CD4-positive, alpha-beta T cell (primary cell): ENCODE measurements at regions not wholly inside any gene's neighbourhood (a gene's known extent, or its start where the extent isn't known, plus 50 kb on each side); places are given as distances from the start of the nearest gene placed in this dataset.

Experiments used
- ATAC-seq: fragments of 200-7000 bp; cut with Tn5 transposase; one replicate; pipeline ENCODE4 v1.10.0; 2022; ENCODE audit warnings: mild to moderate bottlenecking; ENCODE audit not compliant: poor library complexity
- CTCF ChIA-PET: fragments of 350-600 bp; sonication (Branson Sonifier 250); formaldehyde crosslinking; loops from one replicate; lab custom pipeline; 2021; ENCODE audit warnings: antibody characterized with exemption, inconsistent platforms; lab: Charles Lee
- POLR2A ChIA-PET: fragments of 350-600 bp; sonication (Branson Sonifier 250); formaldehyde crosslinking; loops from one replicate; lab custom pipeline; 2021; ENCODE audit warnings: antibody characterized with exemption, inconsistent platforms; lab: Charles Lee
- DNase-seq, 14 experiments: peaks; one replicate each; pipeline ENCODE4 v3.0.0-alpha.2; 2013 to 2020; ENCODE audit warnings: mixed read lengths in 2 of 14
- H3K27ac ChIP-seq, 2 donors: one replicate each; pipeline versions ENCODE4 v1.5.1 to v1.7.0; 2013; ENCODE audit warnings: low read length in 2 of 2, low read depth in 1 of 2, mild to moderate bottlenecking in 1 of 2
- H3K27me3 ChIP-seq, 2 experiments: 1 replicate in 1 of 2; 2 replicates in 1 of 2; pipeline versions ENCODE4 v1.6.1 to v1.7.0; 2013; ENCODE audit warnings: low read length in 2 of 2, control low read depth in 1 of 2, mild to moderate bottlenecking in 1 of 2, moderate library complexity in 1 of 2; ENCODE audit not compliant: insufficient read depth in 2 of 2, control insufficient read depth in 1 of 2
- H3K36me3 ChIP-seq: one replicate; pipeline ENCODE4 v1.6.1; 2013; ENCODE audit warnings: low read length, control low read depth; ENCODE audit not compliant: insufficient read depth
- H3K4me1 ChIP-seq: one replicate; pipeline ENCODE4 v1.6.1; 2013; ENCODE audit warnings: low read length, control low read depth; ENCODE audit not compliant: insufficient read depth
- H3K4me3 ChIP-seq: one replicate; pipeline ENCODE4 v1.5.1; 2013; ENCODE audit warnings: mild to moderate bottlenecking, low read length, moderate library complexity
- H3K9me3 ChIP-seq, 2 experiments: 1 replicate in 1 of 2; 2 replicates in 1 of 2; pipeline versions ENCODE4 v1.6.1 to v1.7.0; 2013; ENCODE audit warnings: low read length in 2 of 2, mild to moderate bottlenecking in 2 of 2, control low read depth in 1 of 2, moderate library complexity in 1 of 2; ENCODE audit not compliant: control insufficient read depth in 1 of 2, insufficient read depth in 1 of 2
- H3K27ac Mint-ChIP-seq: one replicate; pipeline ENCODE4 v1.8.0; 2020; ENCODE audit warnings: mixed read lengths
- H3K27me3 Mint-ChIP-seq: one replicate; pipeline ENCODE4 v1.8.0; 2021; ENCODE audit warnings: mixed read lengths
- H3K36me3 Mint-ChIP-seq: one replicate; pipeline ENCODE4 v1.8.0; 2021; ENCODE audit warnings: low read depth, mixed read lengths
- H3K4me1 Mint-ChIP-seq: one replicate; pipeline ENCODE4 v1.8.0; 2021; ENCODE audit warnings: low read depth, mixed read lengths
- H3K4me3 Mint-ChIP-seq: one replicate; pipeline ENCODE4 v1.8.0; 2020; ENCODE audit warnings: mild to moderate bottlenecking, mixed read lengths
- H3K9me3 Mint-ChIP-seq: one replicate; pipeline ENCODE4 v1.8.0; 2020; ENCODE audit warnings: mixed read lengths
- intact Hi-C, 2 experiments: fragments of 100-400 bp; cut with DNase I in 1 of 2; cut with micrococcal nuclease in 1 of 2; formaldehyde crosslinking; loops; one replicate each; pipeline versions ENCODE4 v1.15.1 to v1.9.0; 2023 to 2025; cut with DNase I, micrococcal nuclease
- TF ChIP-seq, protein P1 (sequence below): fragments of 200-600 bp; IDR thresholded peaks from one replicate; pipeline ENCODE4 v1.8.0; 2022; ENCODE audit warnings: antibody characterized with exemption, mild to moderate bottlenecking

DNA sequence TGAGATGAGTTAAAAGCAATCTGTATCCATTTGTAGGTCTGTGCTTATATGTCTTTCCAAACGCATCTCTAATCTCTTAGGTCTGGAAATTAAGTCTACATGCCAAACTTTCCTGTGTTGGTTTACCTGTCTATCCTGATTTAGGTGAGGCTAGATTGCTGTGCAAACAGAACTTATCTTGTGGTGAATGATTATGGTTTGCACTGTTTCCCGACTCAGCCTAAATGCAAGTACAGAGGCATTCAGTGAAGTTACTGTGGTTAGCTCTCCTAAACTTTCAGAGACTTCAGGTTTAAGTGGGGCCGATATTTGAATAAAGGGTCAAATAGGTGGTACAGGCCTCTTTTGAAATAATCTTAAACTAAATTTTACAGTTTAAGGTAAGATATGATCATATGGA is 103.5 kb downstream of the ICOS start:
- H3K36me3 Mint-ChIP-seq = no peaks in the 10 kb centered on the region
- peaks cover 2% of the 10 kb centered on the region for H3K9me3 Mint-ChIP-seq
- CTCF ChIA-PET = no interaction called here

DNA sequence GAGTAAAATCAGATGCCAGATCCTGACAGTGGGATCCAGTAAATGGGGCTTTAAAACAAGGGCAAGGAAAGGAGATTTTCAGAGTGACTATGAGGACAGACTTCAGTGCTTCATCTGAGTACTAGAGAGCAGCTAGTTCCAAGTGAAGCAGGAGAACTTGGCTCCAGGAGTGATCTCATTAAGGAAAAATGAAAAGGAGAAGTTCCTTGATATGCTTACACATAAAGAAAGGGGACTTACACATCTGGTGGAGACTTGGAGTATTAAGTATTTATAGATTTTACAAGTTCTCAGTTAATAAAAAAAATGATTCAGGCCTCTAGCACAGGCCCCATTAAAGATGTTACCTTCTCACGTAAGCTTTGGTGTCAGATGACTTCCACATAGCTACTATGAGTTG is 105.8 kb downstream of the ICOS start:
- intact Hi-C loops = no loop called here
- H3K9me3 ChIP-seq = no peaks in the 10 kb centered on the region
- H3K27me3 ChIP-seq = no peaks in the 10 kb centered on the region
- H3K4me3 ChIP-seq = no peak overlapping the region
- no peak for ATAC-seq
- CTCF ChIA-PET = no interaction called here
- TF ChIP-seq, protein P1, sequence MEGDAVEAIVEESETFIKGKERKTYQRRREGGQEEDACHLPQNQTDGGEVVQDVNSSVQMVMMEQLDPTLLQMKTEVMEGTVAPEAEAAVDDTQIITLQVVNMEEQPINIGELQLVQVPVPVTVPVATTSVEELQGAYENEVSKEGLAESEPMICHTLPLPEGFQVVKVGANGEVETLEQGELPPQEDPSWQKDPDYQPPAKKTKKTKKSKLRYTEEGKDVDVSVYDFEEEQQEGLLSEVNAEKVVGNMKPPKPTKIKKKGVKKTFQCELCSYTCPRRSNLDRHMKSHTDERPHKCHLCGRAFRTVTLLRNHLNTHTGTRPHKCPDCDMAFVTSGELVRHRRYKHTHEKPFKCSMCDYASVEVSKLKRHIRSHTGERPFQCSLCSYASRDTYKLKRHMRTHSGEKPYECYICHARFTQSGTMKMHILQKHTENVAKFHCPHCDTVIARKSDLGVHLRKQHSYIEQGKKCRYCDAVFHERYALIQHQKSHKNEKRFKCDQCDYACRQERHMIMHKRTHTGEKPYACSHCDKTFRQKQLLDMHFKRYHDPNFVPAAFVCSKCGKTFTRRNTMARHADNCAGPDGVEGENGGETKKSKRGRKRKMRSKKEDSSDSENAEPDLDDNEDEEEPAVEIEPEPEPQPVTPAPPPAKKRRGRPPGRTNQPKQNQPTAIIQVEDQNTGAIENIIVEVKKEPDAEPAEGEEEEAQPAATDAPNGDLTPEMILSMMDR = no peak
- no peaks in the 10 kb centered on the region for H3K36me3 ChIP-seq
- no peak overlapping the region for H3K27ac ChIP-seq
- POLR2A ChIA-PET = no interaction called here
- Mint-ChIP-seq H3K9me3 (no peaks in the 10 kb centered on the region), H3K36me3 (no peaks in the 10 kb centered on the region), H3K27ac (no peak overlapping the region), H3K4me3 (no peak overlapping the region), H3K4me1 (peaks cover 15% of the 10 kb centered on the region), H3K27me3 (no peaks in the 10 kb centered on the region)
- DNase-seq = no peak
- no peaks in the 10 kb centered on the region for H3K4me1 ChIP-seq

More for the DNA sequence above, 103.5 kb downstream of the ICOS start:
- Mint-ChIP-seq H3K27ac (no peak overlapping the region), H3K4me1 (peaks cover 8% of the 10 kb centered on the region), H3K4me3 (no peak overlapping the region), H3K27me3 (no peaks in the 10 kb centered on the region)
- intact Hi-C loops = no loop called here
- TF ChIP-seq, protein P1 = no peak
- Histone ChIP-seq H3K27ac (no peak overlapping the region), H3K4me3 (no peak overlapping the region), H3K4me1 (no peaks in the 10 kb centered on the region), H3K9me3 (no peaks in the 10 kb centered on the region), H3K27me3 (no peaks in the 10 kb centered on the region), H3K36me3 (no peaks in the 10 kb centered on the region)
- ATAC-seq (no peak), DNase-seq (no peak)
- POLR2A ChIA-PET = no interaction called here

DNA sequence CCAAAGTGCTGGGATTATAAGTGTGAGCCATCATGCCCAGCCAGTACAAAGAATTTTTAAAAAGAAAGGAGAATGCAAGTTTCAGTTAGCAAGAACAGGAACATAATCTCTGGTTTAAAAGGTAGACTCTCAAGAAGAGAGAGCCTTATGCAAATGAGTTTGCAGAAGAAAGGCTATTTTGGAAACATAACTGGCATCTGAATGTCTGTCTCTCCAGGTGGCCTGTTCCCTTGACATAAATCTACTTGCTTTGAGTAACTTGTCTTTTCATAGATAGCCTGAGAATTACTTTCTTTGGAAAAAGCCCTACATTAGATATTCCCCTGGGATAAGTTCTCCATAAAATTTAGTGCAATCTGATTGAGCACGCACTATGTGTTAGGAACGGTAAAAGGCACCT is 109.6 kb downstream of the ICOS start:
- ATAC-seq (no peak), DNase-seq (no peak)
- H3K9me3 Mint-ChIP-seq = no peaks in the 10 kb centered on the region
- Histone ChIP-seq H3K9me3 (no peaks in the 10 kb centered on the region), H3K4me1 (no peaks in the 10 kb centered on the region), H3K36me3 (no peaks in the 10 kb centered on the region), H3K27ac (no peak overlapping the region), H3K4me3 (no peak overlapping the region), H3K27me3 (no peaks in the 10 kb centered on the region)
- TF ChIP-seq, protein P1 = no peak
- H3K4me1 Mint-ChIP-seq = peaks cover 22% of the 10 kb centered on the region
- no peak overlapping the region for H3K27ac Mint-ChIP-seq
- H3K4me3 Mint-ChIP-seq = no peak overlapping the region
- H3K27me3 Mint-ChIP-seq = no peaks in the 10 kb centered on the region
- no peaks in the 10 kb centered on the region for H3K36me3 Mint-ChIP-seq
- ChIA-PET POLR2A (no interaction called here), CTCF (interaction anchor here (1.1 to 1.9 kb wide), 2 partner anchors 15 to 18 kb away, joined by 3 to 6 read pairs; no protein-coding TSS in a partner anchor)
- intact Hi-C loops = no loop called here
